PC-9 (cell line): ENCODE measurements at regions not wholly inside any gene's neighbourhood (a gene's known extent, or its start where the extent isn't known, plus 50 kb on each side); places are given as distances from the start of the nearest gene placed in this dataset.

Experiments
- BruUV-seq: library from RNA; stranded (reverse); fragments of 400-500 nt; replicated peaks from 2 replicates; lab custom pipeline; 2021; lab: Mats Ljungman, UMichigan
- CTCF ChIA-PET: fragments of 300-600 bp; sonication (Branson Sonifier 250); formaldehyde crosslinking; loops from one replicate; lab custom pipeline; 2022; ENCODE audit warnings: antibody characterized with exemption; lab: Charles Lee
- POLR2A ChIA-PET: fragments of 300-600 bp; sonication (Branson Sonifier 250); formaldehyde crosslinking; loops from one replicate; lab custom pipeline; 2022; ENCODE audit warnings: antibody characterized with exemption; ENCODE audit not compliant: unreplicated experiment; lab: Charles Lee
- DNase-seq, 2 experiments: peaks; one replicate each; pipeline versions ENCODE4 v3.0.0 to v3.0.0-alpha.2; 2015 to 2022; ENCODE audit warnings: mixed read lengths in 1 of 2
- H2AFZ ChIP-seq: fragments of 200-600 bp; sonication (generic); 2 replicates; pipeline ENCODE4 v1.8.1; 2017; ENCODE audit warnings: antibody characterized with exemption
- H3F3A ChIP-seq: fragments of 200-600 bp; sonication (generic); 2 replicates; pipeline ENCODE4 v1.8.1; 2017; ENCODE audit warnings: antibody characterized with exemption, mild to moderate bottlenecking, low read depth; ENCODE audit not compliant: insufficient read depth
- H3K27ac ChIP-seq: fragments of 200-600 bp; sonication (generic); 2 replicates; pipeline ENCODE4 v1.6.1; 2016; ENCODE audit warnings: mixed run types
- H3K27me3 ChIP-seq: fragments of 200-600 bp; sonication (generic); 2 replicates; pipeline ENCODE4 v1.6.1; 2016; ENCODE audit warnings: low read depth, mixed run types; ENCODE audit not compliant: insufficient read depth
- H3K36me3 ChIP-seq: fragments of 200-600 bp; sonication (generic); 2 replicates; pipeline ENCODE4 v1.6.1; 2016; ENCODE audit warnings: low read depth, mixed run types
- H3K4me1 ChIP-seq: fragments of 200-600 bp; sonication (generic); replicated peaks from 2 replicates; pipeline ENCODE4 v1.6.1; 2016; ENCODE audit warnings: mixed run types; ENCODE audit not compliant: insufficient read depth
- H3K4me2 ChIP-seq: fragments of 200-600 bp; sonication (generic); 2 replicates; pipeline ENCODE4 v1.6.1; 2017; ENCODE audit warnings: mixed run types
- H3K4me3 ChIP-seq: fragments of 200-600 bp; sonication (generic); 2 replicates; pipeline ENCODE4 v1.6.1; 2016; ENCODE audit warnings: mixed run types
- H3K79me2 ChIP-seq: fragments of 200-600 bp; sonication (generic); 2 replicates; pipeline ENCODE4 v1.6.1; 2017; ENCODE audit warnings: low read depth, mixed run types
- H3K9me2 ChIP-seq: fragments of 200-600 bp; sonication (generic); 2 replicates; pipeline ENCODE4 v1.8.1; 2017; ENCODE audit warnings: mild to moderate bottlenecking; ENCODE audit not compliant: insufficient read depth
- H3K9me3 ChIP-seq: fragments of 200-600 bp; sonication (generic); 2 replicates; pipeline ENCODE4 v1.8.1; 2016; ENCODE audit warnings: low read depth; ENCODE audit not compliant: insufficient read depth
- H4K20me1 ChIP-seq: fragments of 200-600 bp; sonication (generic); 2 replicates; pipeline ENCODE4 v1.8.1; 2017; ENCODE audit not compliant: insufficient read depth
- EZH2 ChIP-seq: fragments of 200-600 bp; sonication (generic); IDR thresholded peaks from 2 replicates; pipeline ENCODE4 v1.8.0; 2017; ENCODE audit warnings: antibody characterized with exemption, low read depth
- intact Hi-C: fragments of 100-400 bp; cut with micrococcal nuclease; formaldehyde crosslinking; loops from one replicate; pipeline ENCODE4 v1.10.0; 2022; ENCODE audit not compliant: unreplicated experiment
- TF ChIP-seq, protein P1 (sequence below): fragments of 200-600 bp; sonication (generic); conservative IDR thresholded peaks from 2 replicates; pipeline ENCODE4 v1.6.1; 2017; ENCODE audit warnings: mixed run types, antibody characterized with exemption, mild to moderate bottlenecking, moderate library complexity

DNA sequence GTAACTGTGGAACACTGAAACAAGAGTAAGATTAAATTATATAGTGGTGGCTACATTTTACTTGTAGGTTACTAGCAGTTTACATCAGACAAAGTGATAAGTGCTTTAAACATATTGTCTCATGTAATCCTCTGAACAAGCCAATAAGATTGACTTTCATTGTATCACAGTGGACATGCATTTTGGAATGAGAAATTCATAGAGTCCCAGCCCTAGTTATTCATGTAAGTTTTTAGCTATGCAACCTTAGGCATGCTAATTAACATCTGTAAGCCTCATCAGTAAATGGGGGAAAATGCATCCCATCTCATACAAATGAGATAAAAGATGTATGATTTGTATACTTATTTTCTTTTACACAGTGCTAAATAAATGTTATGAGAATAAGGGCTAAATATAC lies 1038.1 kb upstream of the ADGRL4 start:
- POLR2A ChIA-PET: no interaction called here
- H3K36me3 ChIP-seq: no peaks in the 10 kb centered on the region
- H3K27ac ChIP-seq: no peak overlapping the region
- no peaks in the 10 kb centered on the region for H3K9me2 ChIP-seq
- no peak overlapping the region for H2AFZ ChIP-seq
- no peaks in the 10 kb centered on the region for H3F3A ChIP-seq
- no peaks in the 10 kb centered on the region for H4K20me1 ChIP-seq
- no peak overlapping the region for H3K4me3 ChIP-seq
- H3K4me2 ChIP-seq: no peak overlapping the region
- TF ChIP-seq, protein P1, sequence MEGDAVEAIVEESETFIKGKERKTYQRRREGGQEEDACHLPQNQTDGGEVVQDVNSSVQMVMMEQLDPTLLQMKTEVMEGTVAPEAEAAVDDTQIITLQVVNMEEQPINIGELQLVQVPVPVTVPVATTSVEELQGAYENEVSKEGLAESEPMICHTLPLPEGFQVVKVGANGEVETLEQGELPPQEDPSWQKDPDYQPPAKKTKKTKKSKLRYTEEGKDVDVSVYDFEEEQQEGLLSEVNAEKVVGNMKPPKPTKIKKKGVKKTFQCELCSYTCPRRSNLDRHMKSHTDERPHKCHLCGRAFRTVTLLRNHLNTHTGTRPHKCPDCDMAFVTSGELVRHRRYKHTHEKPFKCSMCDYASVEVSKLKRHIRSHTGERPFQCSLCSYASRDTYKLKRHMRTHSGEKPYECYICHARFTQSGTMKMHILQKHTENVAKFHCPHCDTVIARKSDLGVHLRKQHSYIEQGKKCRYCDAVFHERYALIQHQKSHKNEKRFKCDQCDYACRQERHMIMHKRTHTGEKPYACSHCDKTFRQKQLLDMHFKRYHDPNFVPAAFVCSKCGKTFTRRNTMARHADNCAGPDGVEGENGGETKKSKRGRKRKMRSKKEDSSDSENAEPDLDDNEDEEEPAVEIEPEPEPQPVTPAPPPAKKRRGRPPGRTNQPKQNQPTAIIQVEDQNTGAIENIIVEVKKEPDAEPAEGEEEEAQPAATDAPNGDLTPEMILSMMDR: no peak
- TF ChIP-seq EZH2: no peak
- no peaks in the 10 kb centered on the region for H3K4me1 ChIP-seq
- BruUV-seq: no TSS peak
- CTCF ChIA-PET: no interaction called here
- H3K79me2 ChIP-seq: no peaks in the 10 kb centered on the region
- H3K9me3 ChIP-seq: no peaks in the 10 kb centered on the region
- no peak for DNase-seq
- no peaks in the 10 kb centered on the region for H3K27me3 ChIP-seq
- intact Hi-C loops: no loop called here

DNA sequence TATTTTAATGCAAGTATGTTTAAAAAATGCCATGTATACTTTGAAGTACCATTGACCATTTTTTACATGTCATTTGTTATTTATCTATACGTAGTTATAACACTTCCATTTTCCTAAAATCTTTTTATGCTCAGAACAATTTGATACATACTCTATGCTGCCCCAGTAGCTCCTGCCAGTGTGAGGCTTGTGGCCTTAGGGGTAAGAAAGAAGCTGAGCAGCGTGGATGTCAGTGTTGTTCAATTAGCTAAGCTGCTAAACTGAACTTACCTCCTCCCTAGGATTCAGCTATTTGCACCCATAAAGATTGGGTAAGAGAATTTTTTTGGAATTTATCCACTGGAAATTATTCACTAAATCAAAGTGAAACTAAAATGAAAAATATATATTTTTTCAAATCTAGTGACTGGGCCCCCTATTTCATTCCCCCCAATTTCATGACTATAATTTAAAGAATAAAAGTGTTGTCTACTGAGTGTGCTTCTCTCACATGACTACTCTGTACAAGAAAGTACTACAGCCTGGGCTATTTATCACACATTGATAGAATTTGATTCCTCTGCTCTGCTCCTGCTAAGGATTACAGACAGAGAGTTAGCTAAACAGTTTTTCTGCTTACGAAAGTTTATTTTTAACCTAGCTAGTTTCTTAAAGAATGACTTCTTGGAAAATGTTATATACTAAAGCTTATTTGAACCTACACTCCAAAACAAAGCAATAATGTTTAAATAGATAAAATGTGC lies 1030.3 kb upstream of the ADGRL4 start:
- 0 out of 2 replicates have a peak overlapping the region, but pooled peaks have one; percentile 13 for H3K4me3 ChIP-seq
- no TSS peak for BruUV-seq
- no peaks in the 10 kb centered on the region for H4K20me1 ChIP-seq
- no peaks in the 10 kb centered on the region for H3K36me3 ChIP-seq
- H3K27ac ChIP-seq: no peak overlapping the region
- H3K9me2 ChIP-seq: peaks cover 4% of the 10 kb centered on the region; the same call in 1 of the 2 replicates
- intact Hi-C loops: no loop called here
- POLR2A ChIA-PET: no interaction called here
- CTCF ChIA-PET: interaction anchor here (0.6 kb wide), 1 partner anchor 161 kb away, joined by 6 read pairs; no protein-coding TSS in a partner anchor
- DNase-seq: no peak
- TF ChIP-seq, protein P1: no peak
- no peak for TF ChIP-seq EZH2
- no peaks in the 10 kb centered on the region for H3K79me2 ChIP-seq
- peak overlapping the region; percentile 42; the same call in 1 of the 2 replicates for H2AFZ ChIP-seq
- H3K27me3 ChIP-seq: no peaks in the 10 kb centered on the region
- no peaks in the 10 kb centered on the region for H3K9me3 ChIP-seq
- H3K4me2 ChIP-seq: peak overlapping the region; percentile 41
- no peaks in the 10 kb centered on the region for H3F3A ChIP-seq
- no peaks in the 10 kb centered on the region for H3K4me1 ChIP-seq

DNA sequence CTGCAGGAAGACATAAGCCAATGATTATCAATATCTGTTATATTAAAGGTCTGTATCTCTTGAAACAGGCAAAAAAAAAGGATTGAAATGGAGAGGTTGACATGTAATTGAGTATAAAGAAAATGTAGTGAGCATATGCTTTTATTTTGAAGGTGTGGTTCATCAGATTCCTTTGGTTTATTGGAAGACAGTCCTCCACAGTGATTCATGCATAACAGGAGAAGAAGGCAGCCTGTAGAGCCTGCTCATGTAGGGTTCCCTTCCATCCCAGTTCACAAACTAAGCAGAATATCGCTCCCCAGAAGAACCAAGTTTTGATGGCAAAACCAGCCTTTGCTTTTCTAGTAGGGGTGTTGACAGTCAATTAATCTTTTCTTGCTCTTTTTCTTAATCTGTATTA lies 1016.8 kb upstream of the ADGRL4 start:
- Histone ChIP-seq H3K4me1 (no peaks in the 10 kb centered on the region), H2AFZ (no peak overlapping the region), H3K36me3 (no peaks in the 10 kb centered on the region), H3F3A (no peaks in the 10 kb centered on the region), H3K9me3 (no peaks in the 10 kb centered on the region), H3K4me3 (no peak overlapping the region), H4K20me1 (no peaks in the 10 kb centered on the region), H3K9me2 (no peaks in the 10 kb centered on the region), H3K27me3 (no peaks in the 10 kb centered on the region), H3K79me2 (no peaks in the 10 kb centered on the region), H3K4me2 (no peak overlapping the region), H3K27ac (no peak overlapping the region)
- no peak for TF ChIP-seq EZH2
- TF ChIP-seq, protein P1: no peak
- no peak for DNase-seq
- ChIA-PET POLR2A (no interaction called here), CTCF (no interaction called here)
- BruUV-seq: no TSS peak
- intact Hi-C loops: no loop called here
